8988T (cell line): ENCODE measurements at regions not wholly inside any gene's neighbourhood (a gene's known extent, or its start where the extent isn't known, plus 50 kb on each side); places are given as distances from the start of the nearest gene placed in this dataset.

Experiments
- DNase-seq: peaks from one replicate; pipeline ENCODE4 v3.0.0; 2011

GRCh38 chr2:172153156-172153555, 50.5 kb upstream of the DLX2 start:
- no peak for DNase-seq

- no peak for DNase-seq
Observed at GRCh38 chr2:172153757-172154156, 51.1 kb upstream of the DLX2 start.

GRCh38 chr2:172155752-172156151, 53.1 kb upstream of the DLX2 start:
- no peak for DNase-seq

DNA sequence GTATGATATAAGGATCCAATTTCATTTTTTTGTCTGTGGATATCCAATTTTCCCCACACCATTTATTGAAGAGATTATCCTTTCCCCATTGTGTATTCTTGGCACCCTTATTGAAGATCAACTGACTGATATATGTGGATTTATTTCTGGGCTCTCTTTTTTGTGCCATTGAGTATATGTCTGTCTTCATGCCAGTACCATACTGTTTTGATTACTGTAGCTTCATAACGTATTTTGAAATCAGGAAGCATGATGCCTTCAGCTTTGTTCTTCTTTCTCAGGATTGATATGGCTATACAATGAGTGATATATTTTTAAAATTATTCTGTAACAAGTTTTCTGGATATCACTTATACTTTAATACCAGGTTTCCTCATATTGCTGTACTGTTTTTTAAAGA, 58.1 kb upstream of the DLX2 start:
- no peak for DNase-seq

- DNase-seq, result no peak
Observed at GRCh38 chr2:172162225-172162733, 59.6 kb upstream of the DLX2 start.

- DNase-seq, result no peak
Observed at GRCh38 chr2:172162739-172163336, 60.1 kb upstream of the DLX2 start.

GRCh38 chr2:172168917-172169346, 66.2 kb upstream of the DLX2 start:
- no peak for DNase-seq

DNA sequence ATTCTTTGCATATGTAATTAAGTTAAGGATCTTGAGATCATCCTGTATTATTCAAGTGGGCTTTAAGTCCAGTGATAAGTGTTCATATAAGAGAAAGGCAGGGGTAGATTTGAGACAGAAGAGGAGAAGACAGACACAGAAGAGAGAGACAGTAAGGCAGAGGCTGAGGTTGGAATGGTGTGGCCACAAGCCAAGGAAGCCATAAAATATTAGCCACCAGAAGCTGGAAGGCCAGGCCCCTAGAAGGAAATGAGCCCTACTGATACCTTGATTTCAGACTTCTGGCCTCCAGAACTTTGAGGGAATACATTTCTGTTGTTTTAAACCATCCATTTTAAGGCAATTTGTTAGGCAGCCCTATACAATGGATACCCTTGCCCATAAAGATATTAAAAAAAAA, 66.9 kb upstream of the DLX2 start:
- DNase-seq, result no peak

DNA sequence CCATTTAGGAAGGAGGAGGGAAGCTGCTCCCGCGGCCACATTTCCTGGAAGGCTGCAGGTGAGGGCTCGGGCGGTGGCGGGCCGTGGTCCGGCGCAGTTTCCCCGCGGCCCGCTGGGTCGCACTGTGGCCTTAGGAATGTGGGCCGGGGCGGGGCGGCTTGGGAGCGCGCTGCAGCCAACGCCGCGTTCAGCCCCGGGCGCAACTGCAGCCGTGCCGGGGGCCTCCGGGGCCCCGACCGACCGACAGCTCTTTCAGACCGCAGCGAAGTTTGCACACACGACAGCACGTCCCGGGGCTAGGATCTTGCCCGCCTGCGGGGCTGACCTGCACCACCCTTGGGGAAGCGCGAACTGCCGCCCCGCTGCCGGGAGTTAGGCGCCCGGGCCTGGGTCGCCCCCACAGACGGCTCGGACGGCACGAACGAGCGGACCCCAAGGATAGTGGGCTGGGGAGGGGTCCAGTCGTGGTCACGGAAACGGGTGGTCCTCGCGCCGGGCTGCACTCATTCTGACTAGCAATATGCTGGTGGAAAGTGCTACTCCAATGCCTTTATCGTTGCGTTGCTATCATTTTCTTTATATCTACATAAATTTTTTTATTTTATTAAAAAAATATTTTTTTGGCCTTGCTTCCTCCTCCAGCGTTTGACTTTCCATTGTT, 69.9 kb upstream of the DLX2 start:
- DNase-seq, result peak; percentile 68

GRCh38 chr2:172173174-172173706, 70.5 kb upstream of the DLX2 start:
- no peak for DNase-seq

- no peak for DNase-seq
Observed at GRCh38 chr2:172177581-172177980, 74.9 kb upstream of the DLX2 start.

- no peak for DNase-seq
Observed at GRCh38 chr2:172177996-172178395, 75.3 kb upstream of the DLX2 start.

GRCh38 chr2:172179045-172179701, 76.5 kb upstream of the DLX2 start:
- DNase-seq, result no peak

DNA sequence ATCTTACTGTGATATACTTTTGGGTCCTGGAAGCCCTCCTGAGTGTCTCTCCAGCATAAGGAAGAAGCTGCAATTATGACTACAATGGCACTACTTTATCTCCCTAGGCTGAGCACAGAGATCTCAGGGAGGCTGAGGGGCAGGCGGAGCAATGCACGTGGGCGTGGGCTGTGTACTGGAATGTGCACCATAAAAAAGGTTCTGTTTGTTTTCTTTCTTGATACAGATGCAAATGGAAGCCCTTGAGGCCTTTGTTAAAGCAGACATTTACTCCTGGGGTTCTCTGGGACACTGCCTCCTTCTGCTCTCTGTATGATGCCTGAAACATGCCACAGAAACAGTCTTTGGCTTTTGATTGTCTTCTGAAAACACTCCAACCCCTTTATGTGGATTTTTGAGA, 79.1 kb upstream of the DLX2 start:
- no peak for DNase-seq

- DNase-seq, result no peak
Observed at GRCh38 chr2:172182624-172183023, 79.9 kb upstream of the DLX2 start.

- no peak for DNase-seq
Observed at GRCh38 chr2:172193331-172194089, 90.8 kb upstream of the DLX2 start.

DNA sequence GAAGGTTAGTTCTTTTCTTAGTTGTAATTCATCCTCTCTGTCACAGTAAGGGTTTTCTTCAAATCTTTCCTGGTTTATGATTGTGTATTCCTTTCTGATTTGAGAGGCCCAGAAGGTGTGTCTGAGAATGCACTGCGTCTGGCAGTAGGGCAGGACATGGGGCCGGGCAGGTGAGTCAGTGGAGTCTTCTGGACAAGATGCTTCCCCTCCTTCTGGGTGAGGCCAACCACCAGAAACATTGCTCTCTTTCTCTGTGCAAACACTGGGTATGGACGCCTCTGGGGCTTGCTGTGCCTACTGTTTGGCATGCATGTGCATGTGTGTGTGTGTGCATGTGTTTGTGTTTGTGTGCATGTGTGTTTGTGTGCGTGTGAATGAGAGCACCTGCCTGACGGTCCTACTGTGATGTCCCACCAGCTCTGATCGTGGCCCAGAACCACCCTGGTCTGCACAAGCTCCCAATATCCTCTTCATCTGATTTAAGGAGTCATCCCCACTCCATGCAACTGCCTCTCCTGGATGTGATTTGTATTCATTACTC, 93.2 kb upstream of the DLX2 start:
- DNase-seq, result no peak

DNA sequence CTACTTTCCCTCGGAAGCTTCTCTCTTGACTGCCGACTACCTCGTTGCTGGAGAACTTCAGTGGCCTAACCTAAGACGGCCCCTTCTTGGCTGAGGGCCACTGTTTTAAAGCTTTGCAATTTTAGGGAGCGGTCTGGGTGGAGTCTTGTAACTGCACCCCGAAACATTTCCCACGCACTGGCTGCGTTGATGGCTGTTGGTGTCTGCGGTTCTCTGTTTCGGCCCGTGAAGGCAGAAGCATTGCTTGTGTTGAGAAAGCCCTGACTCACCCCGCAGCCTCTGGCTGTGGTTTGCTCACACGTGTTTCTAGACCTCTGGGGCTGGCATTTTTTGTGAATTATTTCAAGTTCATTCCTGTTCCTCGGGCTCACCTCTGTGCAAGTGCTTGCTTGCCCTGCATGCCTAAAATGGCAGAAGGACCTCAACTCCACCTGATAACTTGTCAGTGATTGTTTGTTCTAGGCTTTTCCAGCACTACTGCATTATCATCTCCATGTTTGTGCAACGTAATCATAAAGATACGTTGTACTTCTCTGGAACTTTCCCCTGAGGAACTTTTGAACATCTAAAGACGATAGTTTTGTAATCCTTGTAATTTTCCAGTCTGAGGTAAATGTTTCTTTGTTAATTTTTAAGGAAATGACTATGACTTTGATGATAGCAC, 94.2 kb upstream of the DLX2 start:
- DNase-seq, result no peak

- DNase-seq, result no peak
Observed at GRCh38 chr2:172198361-172198760, 95.7 kb upstream of the DLX2 start.

DNA sequence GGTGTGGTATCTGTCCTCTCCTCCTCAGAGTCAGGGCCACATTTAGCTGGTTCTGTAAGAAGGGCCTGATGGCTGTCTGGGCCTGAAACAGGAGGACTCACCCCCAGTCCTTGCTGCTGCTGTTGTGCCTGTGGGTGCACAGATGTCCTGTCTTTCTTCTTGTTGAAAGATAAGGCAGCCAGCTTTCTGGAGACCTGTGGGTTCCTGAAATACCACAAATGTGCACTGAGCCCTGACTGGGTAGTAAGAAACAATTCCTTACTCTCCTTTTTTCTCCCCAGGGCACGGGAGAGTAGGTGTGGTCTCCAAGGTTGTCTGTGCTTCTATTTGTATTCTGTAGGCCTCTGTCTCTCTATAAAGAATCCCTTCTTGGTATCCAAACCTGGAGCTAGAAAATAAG, 96.2 kb upstream of the DLX2 start:
- DNase-seq, result no peak

DNA sequence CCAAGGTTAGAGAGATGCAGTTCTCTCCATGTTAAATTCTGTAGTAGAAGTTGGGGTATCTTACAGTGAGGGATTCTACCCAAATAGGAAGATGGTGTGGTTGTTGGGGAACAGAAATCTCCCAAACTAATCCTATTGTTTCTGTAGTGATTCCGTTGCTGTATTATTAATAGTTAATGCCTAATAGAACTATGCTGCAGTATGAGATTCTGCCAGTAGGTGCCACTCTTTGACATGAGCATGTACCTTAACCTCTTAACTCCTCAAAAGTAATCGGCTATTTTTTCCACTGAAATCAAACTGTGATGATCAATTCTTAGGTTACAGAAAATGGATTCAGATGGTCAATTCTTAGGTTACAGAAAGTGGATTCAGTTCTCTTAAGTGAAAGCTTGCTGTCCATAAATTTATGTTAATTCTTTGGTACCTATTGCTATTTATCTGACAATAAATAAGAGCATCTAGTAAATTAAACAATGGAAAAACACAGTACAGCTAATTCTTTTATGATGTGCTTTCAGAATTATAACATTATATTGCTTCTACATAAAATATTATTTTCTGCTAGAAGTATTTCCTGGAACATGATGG, 97.9 kb upstream of the DLX2 start:
- no peak for DNase-seq

DNA sequence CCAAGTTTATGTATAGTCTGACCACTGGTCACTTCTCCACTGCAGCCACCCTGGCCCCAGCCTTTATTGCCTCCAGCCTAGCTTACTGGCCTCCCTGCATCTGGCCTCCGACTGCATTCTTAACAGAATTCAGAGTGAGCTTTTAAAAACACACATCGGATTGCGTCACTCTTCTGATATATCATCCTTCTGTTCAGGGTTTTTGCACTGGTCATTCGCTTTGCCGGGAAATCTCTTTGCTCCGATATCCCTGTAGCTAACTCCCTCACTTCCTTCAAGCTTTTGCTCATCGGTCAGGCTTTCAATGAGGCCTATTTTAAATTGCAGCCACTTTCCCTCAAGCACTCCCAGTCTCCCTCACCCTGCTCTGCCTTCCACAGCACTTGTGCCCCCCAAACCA, 101.6 kb upstream of the DLX2 start:
- DNase-seq, result no peak
